ENCODE measurements at regions not wholly inside any gene's neighbourhood (a gene's known extent, or its start where the extent isn't known, plus 50 kb on each side); places are given as distances from the start of the nearest gene placed in this dataset.
A peak's percentile ranks its signal among the peaks of the same experiment; 100 is the strongest.

DNA sequence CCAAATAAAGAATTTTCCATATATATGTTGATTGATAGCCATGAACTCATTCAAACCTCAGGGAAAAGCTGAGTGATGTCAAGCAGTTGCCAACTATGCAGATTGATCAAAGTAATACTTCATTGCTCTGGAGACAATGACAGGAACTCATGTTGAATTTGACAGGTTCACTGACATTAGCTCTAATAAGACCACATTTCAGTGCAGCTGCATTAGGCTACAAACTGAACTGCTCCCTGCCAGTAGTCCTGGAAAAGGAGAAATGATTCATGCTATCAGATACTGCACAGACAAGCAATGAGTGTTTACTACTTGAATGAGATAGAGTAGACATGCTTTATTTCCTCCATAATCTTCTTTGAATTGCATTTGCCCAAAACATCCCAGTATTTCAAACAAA, 948.4 kb downstream of the MRPL39 start:
- Histone ChIP-seq H3F3A (ENCODE audit: insufficient read depth, low read length, poor library complexity, severe bottlenecking) (peaks cover 5% of the 10 kb centered on the region), H3K9ac (ENCODE audit: low read length) (peak overlapping the region; percentile 57), H4K20me1 (ENCODE audit: insufficient read depth) (no peaks in the 10 kb centered on the region), H3K4me3 (ENCODE audit: low read length) (peak overlapping the region; percentile 20), H3K27me3 (ENCODE audit: insufficient read depth, low read depth, low read length) (no peaks in the 10 kb centered on the region), H2AFZ (ENCODE audit: low read depth, low read length) (no peak overlapping the region), H3K9me2 (ENCODE audit: insufficient read depth, low read length) (no peaks in the 10 kb centered on the region), H3K27ac (ENCODE audit: low read length) (peak overlapping the region; percentile 90), H3K4me2 (ENCODE audit: low read length) (peak overlapping the region; percentile 37), H3K79me2 (replicated peaks; ENCODE audit: insufficient read depth, low read length) (no peaks in the 10 kb centered on the region), H3K9me3 (ENCODE audit: low read length) (no peaks in the 10 kb centered on the region), H3K36me3 (ENCODE audit: insufficient read depth, low read length) (no peaks in the 10 kb centered on the region)
- no peak for TF ChIP-seq MXI1 (conservative IDR thresholded peaks at IDR 0.05; ENCODE audit: poor library complexity, severe bottlenecking)
- peak; percentile 100 for TF ChIP-seq EP300 (conservative IDR thresholded peaks at IDR 0.05; ENCODE audit: poor library complexity, severe bottlenecking)
- TF ChIP-seq, protein P1, sequence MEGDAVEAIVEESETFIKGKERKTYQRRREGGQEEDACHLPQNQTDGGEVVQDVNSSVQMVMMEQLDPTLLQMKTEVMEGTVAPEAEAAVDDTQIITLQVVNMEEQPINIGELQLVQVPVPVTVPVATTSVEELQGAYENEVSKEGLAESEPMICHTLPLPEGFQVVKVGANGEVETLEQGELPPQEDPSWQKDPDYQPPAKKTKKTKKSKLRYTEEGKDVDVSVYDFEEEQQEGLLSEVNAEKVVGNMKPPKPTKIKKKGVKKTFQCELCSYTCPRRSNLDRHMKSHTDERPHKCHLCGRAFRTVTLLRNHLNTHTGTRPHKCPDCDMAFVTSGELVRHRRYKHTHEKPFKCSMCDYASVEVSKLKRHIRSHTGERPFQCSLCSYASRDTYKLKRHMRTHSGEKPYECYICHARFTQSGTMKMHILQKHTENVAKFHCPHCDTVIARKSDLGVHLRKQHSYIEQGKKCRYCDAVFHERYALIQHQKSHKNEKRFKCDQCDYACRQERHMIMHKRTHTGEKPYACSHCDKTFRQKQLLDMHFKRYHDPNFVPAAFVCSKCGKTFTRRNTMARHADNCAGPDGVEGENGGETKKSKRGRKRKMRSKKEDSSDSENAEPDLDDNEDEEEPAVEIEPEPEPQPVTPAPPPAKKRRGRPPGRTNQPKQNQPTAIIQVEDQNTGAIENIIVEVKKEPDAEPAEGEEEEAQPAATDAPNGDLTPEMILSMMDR (IDR thresholded peaks at IDR 0.05; ENCODE audit: poor library complexity, severe bottlenecking), result no peak
- TF ChIP-seq, protein P2, sequence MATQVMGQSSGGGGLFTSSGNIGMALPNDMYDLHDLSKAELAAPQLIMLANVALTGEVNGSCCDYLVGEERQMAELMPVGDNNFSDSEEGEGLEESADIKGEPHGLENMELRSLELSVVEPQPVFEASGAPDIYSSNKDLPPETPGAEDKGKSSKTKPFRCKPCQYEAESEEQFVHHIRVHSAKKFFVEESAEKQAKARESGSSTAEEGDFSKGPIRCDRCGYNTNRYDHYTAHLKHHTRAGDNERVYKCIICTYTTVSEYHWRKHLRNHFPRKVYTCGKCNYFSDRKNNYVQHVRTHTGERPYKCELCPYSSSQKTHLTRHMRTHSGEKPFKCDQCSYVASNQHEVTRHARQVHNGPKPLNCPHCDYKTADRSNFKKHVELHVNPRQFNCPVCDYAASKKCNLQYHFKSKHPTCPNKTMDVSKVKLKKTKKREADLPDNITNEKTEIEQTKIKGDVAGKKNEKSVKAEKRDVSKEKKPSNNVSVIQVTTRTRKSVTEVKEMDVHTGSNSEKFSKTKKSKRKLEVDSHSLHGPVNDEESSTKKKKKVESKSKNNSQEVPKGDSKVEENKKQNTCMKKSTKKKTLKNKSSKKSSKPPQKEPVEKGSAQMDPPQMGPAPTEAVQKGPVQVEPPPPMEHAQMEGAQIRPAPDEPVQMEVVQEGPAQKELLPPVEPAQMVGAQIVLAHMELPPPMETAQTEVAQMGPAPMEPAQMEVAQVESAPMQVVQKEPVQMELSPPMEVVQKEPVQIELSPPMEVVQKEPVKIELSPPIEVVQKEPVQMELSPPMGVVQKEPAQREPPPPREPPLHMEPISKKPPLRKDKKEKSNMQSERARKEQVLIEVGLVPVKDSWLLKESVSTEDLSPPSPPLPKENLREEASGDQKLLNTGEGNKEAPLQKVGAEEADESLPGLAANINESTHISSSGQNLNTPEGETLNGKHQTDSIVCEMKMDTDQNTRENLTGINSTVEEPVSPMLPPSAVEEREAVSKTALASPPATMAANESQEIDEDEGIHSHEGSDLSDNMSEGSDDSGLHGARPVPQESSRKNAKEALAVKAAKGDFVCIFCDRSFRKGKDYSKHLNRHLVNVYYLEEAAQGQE (IDR thresholded peaks at IDR 0.05; ENCODE audit: borderline replicate concordance), result peak; percentile 89
- peak; percentile 51 for TF ChIP-seq RAD21 (conservative IDR thresholded peaks at IDR 0.05)
- TF ChIP-seq POLR2AphosphoS5 (IDR thresholded peaks at IDR 0.05), result peak; percentile 96
- TF ChIP-seq EZH2 (IDR thresholded peaks at IDR 0.05; ENCODE audit: borderline replicate concordance, insufficient read depth, low read length, poor library complexity, severe bottlenecking), result no peak
- no peak for TF ChIP-seq TAF1 (IDR thresholded peaks at IDR 0.05; ENCODE audit: low read depth)
- peak; percentile 39 for TF ChIP-seq SMC3 (conservative IDR thresholded peaks at IDR 0.05; ENCODE audit: poor library complexity)

DNA sequence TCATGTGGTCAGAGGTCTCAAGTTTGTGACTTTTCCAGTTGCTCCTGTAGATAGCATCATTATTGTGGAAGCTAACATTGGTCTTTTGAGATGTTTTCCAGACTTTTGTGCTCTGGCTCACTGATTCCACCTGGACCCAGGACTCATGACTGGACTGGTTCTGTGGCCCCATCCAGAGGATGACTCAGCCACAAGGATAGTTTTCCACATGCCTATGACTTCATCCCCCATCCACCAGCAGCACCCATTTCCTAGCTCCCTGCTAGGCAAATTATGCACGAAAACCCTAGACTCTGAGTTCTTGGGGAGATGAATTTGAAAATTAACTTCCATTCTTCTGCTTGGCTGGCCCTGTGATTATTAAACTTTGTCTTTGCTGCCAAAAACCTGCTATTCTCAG, 949.3 kb downstream of the MRPL39 start:
- H3K27me3 ChIP-seq (ENCODE audit: insufficient read depth, low read depth, low read length), result no peaks in the 10 kb centered on the region
- no peaks in the 10 kb centered on the region for H3K9me3 ChIP-seq (ENCODE audit: low read length)
- H2AFZ ChIP-seq (ENCODE audit: low read depth, low read length), result no peak overlapping the region
- no peaks in the 10 kb centered on the region for H3K9me2 ChIP-seq (ENCODE audit: insufficient read depth, low read length)
- no peak for TF ChIP-seq MXI1 (conservative IDR thresholded peaks at IDR 0.05; ENCODE audit: poor library complexity, severe bottlenecking)
- no peak for TF ChIP-seq POLR2AphosphoS5 (IDR thresholded peaks at IDR 0.05)
- TF ChIP-seq, protein P1 (IDR thresholded peaks at IDR 0.05; ENCODE audit: poor library complexity, severe bottlenecking), result no peak
- no peak for TF ChIP-seq RAD21 (conservative IDR thresholded peaks at IDR 0.05)
- TF ChIP-seq SMC3 (conservative IDR thresholded peaks at IDR 0.05; ENCODE audit: poor library complexity), result no peak
- TF ChIP-seq EP300 (conservative IDR thresholded peaks at IDR 0.05; ENCODE audit: poor library complexity, severe bottlenecking), result no peak
- no peak for TF ChIP-seq TAF1 (IDR thresholded peaks at IDR 0.05; ENCODE audit: low read depth)
- TF ChIP-seq EZH2 (IDR thresholded peaks at IDR 0.05; ENCODE audit: borderline replicate concordance, insufficient read depth, low read length, poor library complexity, severe bottlenecking), result no peak
- TF ChIP-seq, protein P2 (IDR thresholded peaks at IDR 0.05; ENCODE audit: borderline replicate concordance), result no peak
- no peaks in the 10 kb centered on the region for H3K36me3 ChIP-seq (ENCODE audit: insufficient read depth, low read length)
- H3K4me3 ChIP-seq (ENCODE audit: low read length), result no peak overlapping the region
- H3K27ac ChIP-seq (ENCODE audit: low read length), result peak overlapping the region; percentile 76
- H3K9ac ChIP-seq (ENCODE audit: low read length), result peak overlapping the region; percentile 17
- no peaks in the 10 kb centered on the region for H4K20me1 ChIP-seq (ENCODE audit: insufficient read depth)
- H3K79me2 ChIP-seq (replicated peaks; ENCODE audit: insufficient read depth, low read length), result no peaks in the 10 kb centered on the region
- H3K4me2 ChIP-seq (ENCODE audit: low read length), result no peak overlapping the region
- H3F3A ChIP-seq (ENCODE audit: insufficient read depth, low read length, poor library complexity, severe bottlenecking), result peaks cover 5% of the 10 kb centered on the region

Data from neural cell (in vitro differentiated cells).